ENCODE measurements at regions not wholly inside any gene's neighbourhood (a gene's known extent, or its start where the extent isn't known, plus 50 kb on each side); places are given as distances from the start of the nearest gene placed in this dataset.

DNA sequence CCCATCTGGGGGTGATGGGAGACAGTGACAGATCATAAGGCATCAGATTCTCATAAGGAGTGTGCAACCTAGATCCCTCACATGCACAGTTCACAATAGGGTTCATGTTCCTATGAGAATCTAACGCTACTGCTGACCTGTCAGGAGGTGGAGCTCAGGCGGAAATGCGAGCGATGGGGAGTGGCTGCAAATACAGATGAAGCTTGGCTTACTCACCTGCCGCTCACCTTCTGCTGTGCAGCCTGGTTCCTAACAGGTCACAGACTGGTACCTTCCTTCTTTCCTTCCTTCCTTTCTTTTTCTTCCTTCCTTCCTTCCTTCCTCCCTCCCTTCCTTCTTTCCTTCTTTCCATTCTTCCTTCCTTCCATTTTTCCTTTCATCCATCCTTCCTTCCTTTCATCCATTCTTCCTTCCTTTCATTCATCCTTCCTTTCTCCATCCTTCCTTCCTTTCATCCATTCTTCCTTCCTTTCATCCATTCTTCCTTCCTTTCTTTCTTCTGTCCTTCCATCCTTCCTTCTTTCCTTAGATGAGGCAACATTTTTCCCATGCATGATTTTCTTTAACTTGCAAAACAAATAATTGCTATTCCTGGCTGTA lies 370.0 kb upstream of the AUTS2 start:
- no peak overlapping the region for H3K4me2 ChIP-seq (ENCODE audit: insufficient read depth in 1 of 2, low read depth in 2 of 2, low read length in 2 of 2)
- peaks cover 0 to 14% (median 1%) of the 10 kb centered on the region in 4 experiments; a peak in 3 of 7 replicates for H3K4me1 ChIP-seq (replicated peaks in 1 of 4; ENCODE audit: control insufficient read depth in 3 of 4, insufficient read depth in 4 of 4, low read length in 3 of 4)
- H3K23ac ChIP-seq (ENCODE audit: insufficient read length) = no peak overlapping the region
- CTCF ChIA-PET (ENCODE audit: partially characterized antibody) = no interaction called here
- no peaks in the 10 kb centered on the region for H3K23me2 ChIP-seq (ENCODE audit: low read depth, low read length)
- no peak overlapping the region for H3K4me3 ChIP-seq (ENCODE audit: extremely low read depth in 1 of 4, insufficient read depth in 2 of 4, low read depth in 3 of 4, low read length in 4 of 4)
- no peak overlapping the region for H3K14ac ChIP-seq (ENCODE audit: insufficient read length)
- H4K8ac ChIP-seq (ENCODE audit: extremely low read depth, insufficient read depth, low read length) = no peak overlapping the region
- H2BK15ac ChIP-seq (ENCODE audit: low read length) = no peak overlapping the region
- no peaks in the 10 kb centered on the region for H3K9me3 ChIP-seq (ENCODE audit: insufficient read depth in 2 of 2, low read depth in 1 of 2, low read length in 1 of 2)
- no peaks in the 10 kb centered on the region for H3K79me2 ChIP-seq (ENCODE audit: control insufficient read depth in 1 of 2, insufficient read depth in 2 of 2, low read length in 2 of 2)
- 74% methylated on average over 5 of the region's 5 CpGs; no CpG with 5 or more reads in 1 of the 2 experiments for WGBS, 2 experiments (ENCODE audit: extremely low coverage in 1 of 2, insufficient coverage in 1 of 2, insufficient read length in 1 of 2, insufficient replicate concordance in 2 of 2, low coverage in 1 of 2, low lambda C conversion rate in 2 of 2, missing lambda C conversion rate in 1 of 2)
- no peak overlapping the region for H2BK5ac ChIP-seq (ENCODE audit: low read depth, low read length)
- DNase-seq (ENCODE audit: low read depth in 1 of 2, low spot score in 2 of 2) (no peak), FAIRE-seq (no peak)
- H3K36me3 ChIP-seq (ENCODE audit: control insufficient read depth in 2 of 4, insufficient read depth in 4 of 4, low read length in 3 of 4) = no peaks in the 10 kb centered on the region
- H2AK5ac ChIP-seq (ENCODE audit: low read depth, low read length) = peak overlapping the region; percentile 39; the same call in 1 of the 2 replicates
- H3K27me3 ChIP-seq (replicated peaks in 1 of 4; ENCODE audit: control insufficient read depth in 3 of 4, extremely low read depth in 1 of 4, insufficient read depth in 3 of 4, low read length in 3 of 4) = peaks cover 35 to 56% (median 51%) of the 10 kb centered on the region in 4 experiments
- H2BK120ac ChIP-seq (replicated peaks; ENCODE audit: low read depth, low read length) = no peak overlapping the region
- POLR2A ChIA-PET (ENCODE audit: partially characterized antibody) = no interaction called here
- no peak overlapping the region for H2BK20ac ChIP-seq (ENCODE audit: low read length)
- TF ChIP-seq, protein P1, sequence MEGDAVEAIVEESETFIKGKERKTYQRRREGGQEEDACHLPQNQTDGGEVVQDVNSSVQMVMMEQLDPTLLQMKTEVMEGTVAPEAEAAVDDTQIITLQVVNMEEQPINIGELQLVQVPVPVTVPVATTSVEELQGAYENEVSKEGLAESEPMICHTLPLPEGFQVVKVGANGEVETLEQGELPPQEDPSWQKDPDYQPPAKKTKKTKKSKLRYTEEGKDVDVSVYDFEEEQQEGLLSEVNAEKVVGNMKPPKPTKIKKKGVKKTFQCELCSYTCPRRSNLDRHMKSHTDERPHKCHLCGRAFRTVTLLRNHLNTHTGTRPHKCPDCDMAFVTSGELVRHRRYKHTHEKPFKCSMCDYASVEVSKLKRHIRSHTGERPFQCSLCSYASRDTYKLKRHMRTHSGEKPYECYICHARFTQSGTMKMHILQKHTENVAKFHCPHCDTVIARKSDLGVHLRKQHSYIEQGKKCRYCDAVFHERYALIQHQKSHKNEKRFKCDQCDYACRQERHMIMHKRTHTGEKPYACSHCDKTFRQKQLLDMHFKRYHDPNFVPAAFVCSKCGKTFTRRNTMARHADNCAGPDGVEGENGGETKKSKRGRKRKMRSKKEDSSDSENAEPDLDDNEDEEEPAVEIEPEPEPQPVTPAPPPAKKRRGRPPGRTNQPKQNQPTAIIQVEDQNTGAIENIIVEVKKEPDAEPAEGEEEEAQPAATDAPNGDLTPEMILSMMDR (IDR thresholded peaks at IDR 0.05; ENCODE audit: control extremely low read depth in 1 of 3, insufficient read depth in 1 of 3, low read depth in 1 of 3, low read length in 3 of 3) = no peak
- TF ChIP-seq POLR2AphosphoS5 (IDR thresholded peaks at IDR 0.05; ENCODE audit: low read depth, low read length) (no peak), KDM1A (IDR thresholded peaks at IDR 0.05; ENCODE audit: borderline replicate concordance, low read length) (no peak)
- no peak overlapping the region for H3K9ac ChIP-seq (replicated peaks in 1 of 4; ENCODE audit: extremely low read depth in 1 of 4, low read depth in 3 of 4, low read length in 3 of 4)
- no peak overlapping the region for H3K4ac ChIP-seq (replicated peaks; ENCODE audit: insufficient read length, low read depth, low read length)
- H2BK12ac ChIP-seq (ENCODE audit: low read depth, low read length) = no peak overlapping the region
- no peak overlapping the region for H2AFZ ChIP-seq (ENCODE audit: low read length)
- no peak overlapping the region for H3K18ac ChIP-seq (ENCODE audit: extremely low read depth, low read length)
- peaks cover 7% of the 10 kb centered on the region in 2 experiments for H4K20me1 ChIP-seq (replicated peaks in 1 of 2; ENCODE audit: control insufficient read depth in 1 of 2, insufficient read depth in 2 of 2, low read length in 2 of 2)
- no peak overlapping the region for H4K5ac ChIP-seq (ENCODE audit: insufficient read length, low read depth, low read length)
- H4K91ac ChIP-seq (replicated peaks; ENCODE audit: insufficient read length, low read length) = no peak overlapping the region
- no peak overlapping the region for H3K27ac ChIP-seq (ENCODE audit: low read depth, low read length)
- H3K79me1 ChIP-seq (ENCODE audit: low read depth, low read length) = no peaks in the 10 kb centered on the region
- no peak overlapping the region for H3K56ac ChIP-seq (replicated peaks; ENCODE audit: insufficient read length, low read depth, low read length)

Measured in H1 (cell line).